ENCODE measurements at regions not wholly inside any gene's neighbourhood (a gene's known extent, or its start where the extent isn't known, plus 50 kb on each side); places are given as distances from the start of the nearest gene placed in this dataset.

DNA sequence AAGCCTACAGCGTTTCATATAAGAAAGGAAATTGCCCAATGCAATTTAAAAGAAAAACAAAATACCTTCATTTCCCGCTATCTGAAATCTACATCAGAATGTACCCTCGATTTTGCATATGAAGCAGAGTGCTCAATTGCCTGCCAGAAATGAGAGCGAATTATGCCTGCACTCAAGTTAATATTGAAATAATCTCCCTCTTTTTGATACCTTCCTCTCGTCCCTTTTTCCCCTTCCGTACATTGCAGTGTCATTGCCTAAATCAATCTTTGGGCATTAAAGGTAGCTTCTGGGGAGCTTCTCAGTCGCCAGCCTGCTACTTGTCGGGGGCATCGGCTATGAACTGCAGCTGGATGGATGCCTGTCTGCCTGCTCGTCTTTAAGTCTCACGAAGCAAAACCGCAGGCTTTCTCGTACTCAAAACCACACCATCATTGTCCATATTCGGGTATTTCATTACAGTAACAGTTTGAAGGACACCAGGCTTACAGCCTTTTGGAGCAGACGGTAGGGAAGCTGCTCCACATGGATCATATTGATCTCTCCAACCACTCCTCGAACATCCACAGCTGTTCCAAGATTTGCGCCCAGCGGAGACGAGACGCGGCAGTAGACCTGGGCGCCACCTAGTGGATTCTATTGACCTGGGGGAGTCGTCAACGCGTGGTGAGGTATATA, 64.0 kb upstream of the HNRNPA3 start:
- peaks cover 4 to 7% of the 10 kb centered on the region in 2 donors for H3K27me3 ChIP-seq

DNA sequence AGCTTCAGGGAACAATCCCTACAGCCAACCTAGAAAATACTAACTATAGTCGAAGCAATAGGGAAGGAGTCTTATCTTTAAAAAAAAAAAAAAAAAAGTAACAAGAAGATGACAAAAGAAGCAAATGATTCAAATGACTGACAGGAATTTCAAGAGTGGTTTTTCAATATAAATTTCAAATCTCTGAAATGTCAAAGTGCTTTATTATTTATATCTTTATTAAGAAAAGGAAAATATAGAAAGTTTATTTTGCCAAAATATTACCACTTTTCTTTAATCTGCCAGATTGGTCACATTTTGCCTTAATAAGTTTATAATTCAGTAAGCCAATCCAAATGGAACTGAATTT, 63.5 kb upstream of the HNRNPA3 start:
- H3K4me1 ChIP-seq, result peaks cover 0 to 13% of the 10 kb centered on the region in 2 donors
- peaks cover 4 to 7% of the 10 kb centered on the region in 2 donors for H3K27me3 ChIP-seq
- no peaks in the 10 kb centered on the region for H3K9me3 ChIP-seq
- H3K4me3 ChIP-seq, result no peak overlapping the region
- no peak overlapping the region for H3K27ac ChIP-seq
- no peaks in the 10 kb centered on the region for H3K36me3 ChIP-seq
- no peak for DNase-seq (ENCODE audit: low spot score)
- TF ChIP-seq, protein P1, sequence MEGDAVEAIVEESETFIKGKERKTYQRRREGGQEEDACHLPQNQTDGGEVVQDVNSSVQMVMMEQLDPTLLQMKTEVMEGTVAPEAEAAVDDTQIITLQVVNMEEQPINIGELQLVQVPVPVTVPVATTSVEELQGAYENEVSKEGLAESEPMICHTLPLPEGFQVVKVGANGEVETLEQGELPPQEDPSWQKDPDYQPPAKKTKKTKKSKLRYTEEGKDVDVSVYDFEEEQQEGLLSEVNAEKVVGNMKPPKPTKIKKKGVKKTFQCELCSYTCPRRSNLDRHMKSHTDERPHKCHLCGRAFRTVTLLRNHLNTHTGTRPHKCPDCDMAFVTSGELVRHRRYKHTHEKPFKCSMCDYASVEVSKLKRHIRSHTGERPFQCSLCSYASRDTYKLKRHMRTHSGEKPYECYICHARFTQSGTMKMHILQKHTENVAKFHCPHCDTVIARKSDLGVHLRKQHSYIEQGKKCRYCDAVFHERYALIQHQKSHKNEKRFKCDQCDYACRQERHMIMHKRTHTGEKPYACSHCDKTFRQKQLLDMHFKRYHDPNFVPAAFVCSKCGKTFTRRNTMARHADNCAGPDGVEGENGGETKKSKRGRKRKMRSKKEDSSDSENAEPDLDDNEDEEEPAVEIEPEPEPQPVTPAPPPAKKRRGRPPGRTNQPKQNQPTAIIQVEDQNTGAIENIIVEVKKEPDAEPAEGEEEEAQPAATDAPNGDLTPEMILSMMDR (IDR thresholded peaks at IDR 0.05), result peak in 1 of 2 donors; percentile 14

More for the DNA sequence above, 64.0 kb upstream of the HNRNPA3 start:
- Histone ChIP-seq H3K9me3 (no peaks in the 10 kb centered on the region), H3K4me3 (peak overlapping the region; percentile 4 to 42), H3K27ac (no peak overlapping the region), H3K4me1 (peaks cover 0 to 13% of the 10 kb centered on the region in 2 donors), H3K36me3 (no peaks in the 10 kb centered on the region)
- TF ChIP-seq, protein P1 (IDR thresholded peaks at IDR 0.05), result peak; percentile 59 to 87
- no peak for DNase-seq (ENCODE audit: low spot score)

DNA sequence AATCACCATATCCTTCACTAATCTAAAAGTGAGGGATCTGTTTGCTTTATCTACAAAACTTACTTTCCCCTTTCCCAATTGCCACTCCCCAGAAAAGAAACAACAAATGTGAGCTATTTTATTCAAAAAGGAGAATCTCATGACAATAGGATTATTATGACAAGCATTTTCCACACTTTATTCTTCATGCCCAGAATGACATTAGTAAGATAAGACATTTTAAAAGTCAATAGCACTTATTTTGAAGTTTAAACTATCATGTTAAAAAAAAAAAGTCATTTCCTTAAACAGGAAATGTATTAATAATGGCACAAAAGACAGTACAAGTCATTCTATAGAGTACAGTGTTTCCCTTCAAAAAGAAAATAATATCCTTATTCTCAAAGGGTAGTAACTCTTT, 58.8 kb upstream of the HNRNPA3 start:
- H3K27me3 ChIP-seq, result no peaks in the 10 kb centered on the region
- peaks cover 0 to 1% of the 10 kb centered on the region in 2 donors for H3K4me1 ChIP-seq
- no peak overlapping the region for H3K4me3 ChIP-seq
- no peaks in the 10 kb centered on the region for H3K36me3 ChIP-seq
- no peaks in the 10 kb centered on the region for H3K9me3 ChIP-seq
- H3K27ac ChIP-seq, result no peak overlapping the region
- TF ChIP-seq, protein P1 (IDR thresholded peaks at IDR 0.05), result no peak
- no peak for DNase-seq (ENCODE audit: low spot score)

DNA sequence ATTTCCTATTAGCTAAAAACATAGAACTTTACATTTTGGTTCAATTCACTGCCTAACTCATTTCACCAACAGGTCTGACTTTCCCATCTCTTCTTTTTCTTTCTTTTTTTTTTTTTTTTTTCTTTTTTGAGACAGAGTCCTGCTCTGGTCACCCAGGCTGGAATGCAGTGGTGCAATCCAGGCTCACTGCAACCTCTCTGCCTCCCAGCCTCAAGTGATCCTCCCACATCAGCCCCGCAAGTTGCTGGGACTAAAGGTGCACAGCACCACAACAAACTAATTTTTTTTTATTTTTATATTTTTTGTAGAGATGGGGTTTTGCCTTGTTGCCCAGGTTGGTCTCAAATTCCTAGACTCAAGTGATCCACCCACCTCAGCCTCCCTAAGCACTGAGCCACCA, 57.8 kb upstream of the HNRNPA3 start:
- Histone ChIP-seq H3K27ac (no peak overlapping the region), H3K9me3 (no peaks in the 10 kb centered on the region)
- TF ChIP-seq, protein P1 (IDR thresholded peaks at IDR 0.05), result no peak

DNA sequence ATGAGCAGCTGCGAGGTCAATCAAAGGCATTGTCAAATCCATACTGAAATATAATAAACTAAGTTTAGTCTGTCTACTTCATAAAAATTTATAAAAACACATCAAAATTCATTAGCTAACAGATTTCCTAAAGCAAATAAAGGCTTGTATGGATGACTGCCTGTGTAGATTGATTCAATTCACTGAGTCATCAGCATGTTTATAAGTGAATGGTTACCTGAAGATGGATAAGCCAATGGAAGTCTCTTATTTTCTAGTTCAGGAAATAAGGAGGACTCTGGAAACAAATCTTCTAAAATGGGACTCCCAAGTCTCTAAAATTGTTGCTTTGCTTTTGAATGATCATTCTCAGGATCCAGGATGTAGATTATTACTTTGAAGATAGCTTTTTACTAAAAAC, 57.0 kb upstream of the HNRNPA3 start:
- no peaks in the 10 kb centered on the region for H3K4me1 ChIP-seq
- no peak for DNase-seq (ENCODE audit: low spot score)
- H3K27ac ChIP-seq, result no peak overlapping the region
- no peak overlapping the region for H3K4me3 ChIP-seq
- no peaks in the 10 kb centered on the region for H3K27me3 ChIP-seq
- H3K36me3 ChIP-seq, result no peaks in the 10 kb centered on the region
- no peaks in the 10 kb centered on the region for H3K9me3 ChIP-seq
- TF ChIP-seq, protein P1 (IDR thresholded peaks at IDR 0.05), result no peak

More for the DNA sequence above, 57.8 kb upstream of the HNRNPA3 start:
- Histone ChIP-seq H3K27me3 (no peaks in the 10 kb centered on the region), H3K36me3 (no peaks in the 10 kb centered on the region), H3K4me1 (no peaks in the 10 kb centered on the region), H3K4me3 (no peak overlapping the region)
- DNase-seq (ENCODE audit: low spot score), result no peak
